ENCODE measurements at regions not wholly inside any gene's neighbourhood (a gene's known extent, or its start where the extent isn't known, plus 50 kb on each side); places are given as distances from the start of the nearest gene placed in this dataset.

DNA sequence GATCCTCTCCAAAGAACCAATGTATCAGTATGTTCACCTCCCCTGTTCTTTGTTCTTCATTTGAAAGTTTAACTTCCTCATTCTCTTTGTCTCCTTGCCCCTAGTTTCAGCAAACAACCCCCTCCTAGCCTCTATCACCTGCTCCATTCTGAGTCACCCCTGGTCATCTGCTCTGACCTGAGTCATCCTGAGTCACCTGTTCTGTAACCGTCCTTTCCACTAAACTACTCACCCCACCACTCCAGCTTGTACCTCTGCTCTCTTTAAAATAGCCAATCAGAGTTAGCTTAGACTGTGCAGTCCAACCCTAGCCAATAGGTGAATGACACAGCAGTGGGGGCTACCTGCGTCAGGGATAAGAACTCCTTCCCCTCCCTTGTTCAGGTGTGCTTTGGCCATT, 249.8 kb upstream of the AADAT start:
- H3K9me3 ChIP-seq: no peaks in the 10 kb centered on the region
- ATAC-seq: no peak
- H3K4me3 ChIP-seq: no peak overlapping the region
- no peaks in the 10 kb centered on the region for H3K4me1 ChIP-seq
- H3K27ac ChIP-seq: no peak overlapping the region
- TF ChIP-seq, protein P1, sequence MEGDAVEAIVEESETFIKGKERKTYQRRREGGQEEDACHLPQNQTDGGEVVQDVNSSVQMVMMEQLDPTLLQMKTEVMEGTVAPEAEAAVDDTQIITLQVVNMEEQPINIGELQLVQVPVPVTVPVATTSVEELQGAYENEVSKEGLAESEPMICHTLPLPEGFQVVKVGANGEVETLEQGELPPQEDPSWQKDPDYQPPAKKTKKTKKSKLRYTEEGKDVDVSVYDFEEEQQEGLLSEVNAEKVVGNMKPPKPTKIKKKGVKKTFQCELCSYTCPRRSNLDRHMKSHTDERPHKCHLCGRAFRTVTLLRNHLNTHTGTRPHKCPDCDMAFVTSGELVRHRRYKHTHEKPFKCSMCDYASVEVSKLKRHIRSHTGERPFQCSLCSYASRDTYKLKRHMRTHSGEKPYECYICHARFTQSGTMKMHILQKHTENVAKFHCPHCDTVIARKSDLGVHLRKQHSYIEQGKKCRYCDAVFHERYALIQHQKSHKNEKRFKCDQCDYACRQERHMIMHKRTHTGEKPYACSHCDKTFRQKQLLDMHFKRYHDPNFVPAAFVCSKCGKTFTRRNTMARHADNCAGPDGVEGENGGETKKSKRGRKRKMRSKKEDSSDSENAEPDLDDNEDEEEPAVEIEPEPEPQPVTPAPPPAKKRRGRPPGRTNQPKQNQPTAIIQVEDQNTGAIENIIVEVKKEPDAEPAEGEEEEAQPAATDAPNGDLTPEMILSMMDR (IDR thresholded peaks at IDR 0.05): no peak
- no peak for TF ChIP-seq POLR2A (IDR thresholded peaks at IDR 0.05)
- no peak for DNase-seq
- intact Hi-C loops (cut with DNase I): no loop called here
- no peaks in the 10 kb centered on the region for H3K27me3 ChIP-seq
- H3K36me3 ChIP-seq: no peaks in the 10 kb centered on the region
- 58% methylated on average over 2 of the region's 2 CpGs for WGBS (ENCODE audit: insufficient coverage, low coverage, low lambda C conversion rate, missing lambda C conversion rate)

DNA sequence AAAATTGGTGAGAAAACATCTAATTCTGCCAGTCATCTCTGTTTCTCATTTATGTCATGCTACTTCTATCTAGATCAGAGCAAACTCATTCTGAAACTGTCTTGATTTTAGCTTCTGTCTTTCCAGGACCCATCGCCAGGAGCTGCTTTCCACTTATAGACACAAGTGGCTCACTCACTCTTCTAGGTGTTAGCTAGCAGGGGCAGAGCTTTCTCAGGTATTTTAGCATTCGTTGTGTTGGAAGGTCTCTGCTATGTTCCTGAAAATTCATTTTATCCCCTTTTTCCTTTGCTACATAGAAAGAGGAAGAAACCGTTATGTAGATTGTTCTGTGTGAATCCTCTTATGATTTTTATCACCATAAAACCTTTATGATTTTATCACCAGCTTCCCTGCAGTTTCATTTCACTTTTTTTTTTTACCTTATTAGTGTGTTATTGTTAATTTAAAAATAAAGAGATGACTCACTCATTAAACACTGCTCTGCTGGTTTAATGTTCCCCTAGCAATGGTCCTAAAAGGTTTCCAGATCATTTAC, 246.6 kb upstream of the AADAT start:
- no peak for ATAC-seq
- 64% methylated on average over 3 of the region's 3 CpGs for WGBS (ENCODE audit: insufficient coverage, low coverage, low lambda C conversion rate, missing lambda C conversion rate)
- intact Hi-C loops (cut with DNase I): no loop called here
- no peaks in the 10 kb centered on the region for H3K36me3 ChIP-seq
- H3K4me3 ChIP-seq: no peak overlapping the region
- H3K27ac ChIP-seq: no peak overlapping the region
- DNase-seq: no peak
- no peak for TF ChIP-seq POLR2A (IDR thresholded peaks at IDR 0.05)
- TF ChIP-seq, protein P1 (IDR thresholded peaks at IDR 0.05): no peak
- no peaks in the 10 kb centered on the region for H3K27me3 ChIP-seq
- H3K9me3 ChIP-seq: no peaks in the 10 kb centered on the region
- no peaks in the 10 kb centered on the region for H3K4me1 ChIP-seq

DNA sequence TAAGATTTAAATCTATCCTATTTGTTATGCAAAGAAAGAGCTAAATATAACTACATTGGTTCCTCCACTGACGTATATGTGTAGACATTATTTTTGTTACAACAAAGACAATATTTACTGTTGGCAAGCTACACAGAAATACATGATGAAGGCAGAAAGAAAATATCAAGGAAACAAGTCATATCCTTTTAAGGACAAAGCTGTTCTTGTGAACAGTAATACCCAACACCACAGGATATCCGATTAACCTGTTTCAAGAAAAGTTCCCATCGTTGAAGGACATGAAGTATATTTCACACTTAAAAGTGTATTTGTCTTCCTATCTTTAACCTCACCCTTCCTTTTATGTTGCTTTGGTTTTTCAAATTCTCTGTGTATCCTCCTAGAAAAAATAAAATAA, 235.8 kb upstream of the AADAT start:
- Histone ChIP-seq H3K4me1 (no peaks in the 10 kb centered on the region), H3K4me3 (no peak overlapping the region), H3K27me3 (no peaks in the 10 kb centered on the region), H3K36me3 (no peaks in the 10 kb centered on the region), H3K9me3 (no peaks in the 10 kb centered on the region), H3K27ac (no peak overlapping the region)
- 33% methylated on average over 3 of the region's 3 CpGs for WGBS (ENCODE audit: insufficient coverage, low coverage, low lambda C conversion rate, missing lambda C conversion rate)
- no peak for ATAC-seq
- intact Hi-C loops (cut with DNase I): no loop called here
- DNase-seq: no peak
- no peak for TF ChIP-seq POLR2A (IDR thresholded peaks at IDR 0.05)
- TF ChIP-seq, protein P1 (IDR thresholded peaks at IDR 0.05): no peak

DNA sequence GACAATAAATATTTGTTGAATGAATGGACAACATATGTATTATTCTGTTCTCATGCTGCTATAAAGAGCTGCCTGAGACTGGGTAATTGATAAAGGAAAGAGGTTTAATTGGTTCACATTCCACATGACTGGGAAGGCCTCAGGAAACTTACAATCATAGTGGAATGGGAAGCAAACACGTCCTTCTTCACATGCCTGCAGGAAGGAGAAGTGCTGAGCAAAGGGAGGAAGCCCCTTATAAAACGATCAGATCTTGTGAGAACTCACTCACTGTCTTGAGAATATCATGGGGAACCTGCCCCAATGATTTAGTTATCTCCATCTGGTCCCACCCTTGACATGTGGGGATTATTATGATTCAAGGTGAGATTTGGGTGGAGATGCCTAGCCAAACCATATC, 233.9 kb upstream of the AADAT start:
- 27% methylated on average over 2 of the region's 2 CpGs for WGBS (ENCODE audit: insufficient coverage, low coverage, low lambda C conversion rate, missing lambda C conversion rate)
- DNase-seq (no peak), ATAC-seq (no peak)
- intact Hi-C loops (cut with DNase I): no loop called here
- Histone ChIP-seq H3K27ac (no peak overlapping the region), H3K4me3 (no peak overlapping the region), H3K27me3 (no peaks in the 10 kb centered on the region), H3K4me1 (no peaks in the 10 kb centered on the region), H3K36me3 (no peaks in the 10 kb centered on the region), H3K9me3 (no peaks in the 10 kb centered on the region)
- TF ChIP-seq POLR2A (IDR thresholded peaks at IDR 0.05): no peak
- TF ChIP-seq, protein P1 (IDR thresholded peaks at IDR 0.05): no peak

DNA sequence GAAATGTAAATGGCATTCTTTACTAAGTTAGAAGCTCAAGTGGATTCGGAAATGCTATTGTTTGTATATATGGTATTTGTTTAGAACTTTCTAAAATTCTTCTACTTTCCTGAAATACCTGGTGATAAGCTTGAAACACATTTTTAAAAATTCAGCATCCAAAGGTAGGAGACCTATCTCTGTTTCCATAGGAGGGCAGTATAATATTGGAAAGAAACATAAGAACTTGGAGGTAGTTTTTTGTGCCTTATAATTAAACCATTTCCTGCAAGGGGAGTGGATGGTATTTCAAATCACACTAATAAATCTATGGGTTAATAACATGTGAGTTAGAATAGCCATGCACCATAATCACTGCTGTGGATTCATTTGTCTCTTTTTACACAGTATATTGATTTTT, 217.4 kb upstream of the AADAT start:
- no peak for ATAC-seq
- 50% methylated on average over 1 of the region's 1 CpG for WGBS (ENCODE audit: insufficient coverage, low coverage, low lambda C conversion rate, missing lambda C conversion rate)
- DNase-seq: no peak

More for the DNA sequence above, 217.4 kb upstream of the AADAT start:
- Histone ChIP-seq H3K9me3 (no peaks in the 10 kb centered on the region), H3K27me3 (no peaks in the 10 kb centered on the region), H3K4me3 (no peak overlapping the region), H3K36me3 (no peaks in the 10 kb centered on the region), H3K27ac (no peak overlapping the region), H3K4me1 (no peaks in the 10 kb centered on the region)
- TF ChIP-seq POLR2A (IDR thresholded peaks at IDR 0.05): no peak
- TF ChIP-seq, protein P1 (IDR thresholded peaks at IDR 0.05): no peak
- intact Hi-C loops (cut with DNase I): no loop called here

Measured in right lobe of liver (tissue), 6 donors.